Iris pigment epithelial cell (primary cell): ENCODE measurements at regions not wholly inside any gene's neighbourhood (a gene's known extent, or its start where the extent isn't known, plus 50 kb on each side); places are given as distances from the start of the nearest gene placed in this dataset.
A peak's percentile ranks its signal among the peaks of the same experiment; 100 is the strongest.

Experiments used
- DNase-seq: peaks from one replicate; pipeline ENCODE4 v3.0.0-alpha.2; 2011; ENCODE audit warnings: low read depth

DNA sequence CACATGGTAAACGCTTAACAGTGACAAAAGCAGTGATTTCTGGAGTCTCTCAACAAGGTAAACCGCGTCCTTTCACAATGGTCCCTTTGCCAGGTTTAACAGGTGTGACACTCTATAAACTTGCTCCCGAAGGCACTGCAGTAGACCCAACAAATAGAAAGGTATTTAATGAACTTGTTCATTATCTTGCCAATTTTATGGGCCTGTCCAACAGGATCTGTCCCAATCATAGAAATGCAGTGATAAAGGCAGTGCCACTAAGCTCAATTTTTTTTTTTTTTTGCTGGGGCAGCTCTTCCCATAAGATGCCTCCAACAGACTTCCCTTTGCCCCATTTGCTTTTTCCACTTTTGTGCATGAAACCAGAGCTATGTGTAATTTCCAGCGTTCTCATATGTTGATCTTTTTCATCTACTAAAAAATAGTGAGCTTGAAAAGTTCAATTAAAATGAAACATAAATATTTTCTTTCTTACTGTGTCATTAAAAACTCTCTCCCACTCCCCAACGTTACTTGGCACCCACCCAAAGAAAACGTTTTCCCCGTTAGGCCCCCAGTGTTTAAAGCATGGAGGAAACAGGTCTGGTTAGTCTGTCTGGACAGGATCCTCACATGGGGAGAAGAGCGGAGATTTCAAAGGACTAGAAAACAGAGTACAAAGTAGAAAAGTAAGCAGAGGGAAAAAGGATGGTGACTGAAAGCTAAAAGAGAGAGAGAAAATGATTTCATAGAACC, 80.9 kb upstream of the SPATA31D4 start:
- DNase-seq, result no peak

DNA sequence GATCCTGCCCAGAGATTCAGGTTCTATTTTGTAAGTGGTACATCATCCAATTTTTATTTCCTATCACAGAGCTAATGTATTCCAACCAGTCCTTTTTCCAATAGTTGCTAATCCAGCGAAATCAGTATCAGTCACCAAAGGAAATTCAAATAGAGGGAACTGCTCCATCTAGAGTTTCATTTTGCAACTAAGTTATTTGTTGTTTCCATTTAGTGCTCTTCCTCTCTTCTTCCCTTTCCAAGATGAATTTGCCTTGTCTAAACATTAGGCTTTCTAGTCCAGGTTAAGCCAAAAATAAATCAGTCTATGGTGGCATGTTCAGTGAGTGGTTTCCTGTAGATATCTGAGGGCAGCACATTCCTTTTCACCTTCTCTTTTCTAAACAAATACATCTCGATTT, 79.8 kb upstream of the SPATA31D4 start:
- DNase-seq, result peak; percentile 38

DNA sequence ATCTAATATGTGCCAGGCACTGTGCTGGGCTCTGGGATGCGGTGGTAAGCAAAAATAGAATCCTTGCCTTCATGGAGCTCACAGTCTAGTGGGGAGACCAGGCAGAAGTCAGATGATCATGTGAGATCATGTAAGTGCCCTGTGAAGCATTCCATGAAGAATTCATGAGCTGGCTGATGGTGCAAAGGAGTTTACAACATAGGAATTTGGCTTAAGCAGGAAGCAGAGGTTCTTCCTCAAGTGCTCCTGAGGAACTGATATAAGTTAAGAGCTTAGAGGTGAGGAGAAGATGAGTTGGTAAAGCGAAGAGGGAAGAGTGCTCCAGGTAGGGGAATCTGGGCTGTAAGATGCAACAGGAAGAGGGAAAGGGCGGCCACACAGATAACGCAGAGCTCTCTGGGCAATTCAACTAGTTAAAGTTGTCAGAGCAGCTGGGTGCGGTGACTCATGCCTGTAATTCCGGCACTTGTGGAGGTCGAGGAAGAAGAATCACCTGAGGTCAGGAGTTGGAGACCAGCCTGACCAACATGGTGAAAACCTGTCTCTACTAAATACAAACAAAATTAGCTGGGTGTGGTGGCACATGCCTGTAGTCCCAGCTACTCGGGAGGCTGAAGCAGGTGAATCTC, 78.5 kb upstream of the SPATA31D4 start:
- DNase-seq, result peak; percentile 45

DNA sequence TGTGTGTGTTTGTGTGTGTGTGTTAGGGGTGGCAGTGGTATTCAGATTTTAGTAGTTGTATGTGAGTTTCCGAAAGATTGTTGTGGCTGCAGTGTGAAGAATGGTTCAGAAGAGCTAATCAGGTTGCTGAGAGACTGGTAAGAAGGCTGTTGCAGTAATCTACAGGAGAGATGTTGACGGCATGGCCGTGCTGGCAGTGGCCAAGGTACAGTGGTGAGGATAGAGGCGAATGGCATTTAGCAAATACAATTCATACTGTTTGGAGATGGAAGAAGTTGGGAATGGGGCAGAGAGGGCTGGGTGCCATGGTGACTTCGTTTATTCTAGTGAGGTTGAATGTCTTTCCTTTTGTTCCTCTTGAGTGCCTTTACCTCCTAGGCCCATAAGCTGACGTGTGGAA, 77.5 kb upstream of the SPATA31D4 start:
- no peak for DNase-seq

DNA sequence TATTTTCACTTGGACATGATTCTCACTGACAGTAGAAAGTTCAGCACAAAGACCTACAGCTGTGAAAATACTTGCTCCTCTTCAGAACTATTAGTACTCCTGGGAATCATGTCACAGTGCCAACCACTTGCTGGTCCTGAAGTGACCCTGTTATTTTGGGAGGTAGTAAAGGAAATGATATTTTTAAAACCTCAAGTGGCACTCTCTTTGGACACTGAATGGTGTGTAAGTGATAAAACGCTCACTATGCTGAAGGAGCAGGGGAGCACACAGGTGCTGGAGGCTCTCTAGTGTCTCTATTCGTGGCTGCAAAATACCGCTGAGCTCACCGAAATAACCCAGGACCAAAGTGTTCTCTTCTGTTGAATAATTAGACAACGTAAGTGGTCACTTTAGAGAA, 76.9 kb upstream of the SPATA31D4 start:
- no peak for DNase-seq

DNA sequence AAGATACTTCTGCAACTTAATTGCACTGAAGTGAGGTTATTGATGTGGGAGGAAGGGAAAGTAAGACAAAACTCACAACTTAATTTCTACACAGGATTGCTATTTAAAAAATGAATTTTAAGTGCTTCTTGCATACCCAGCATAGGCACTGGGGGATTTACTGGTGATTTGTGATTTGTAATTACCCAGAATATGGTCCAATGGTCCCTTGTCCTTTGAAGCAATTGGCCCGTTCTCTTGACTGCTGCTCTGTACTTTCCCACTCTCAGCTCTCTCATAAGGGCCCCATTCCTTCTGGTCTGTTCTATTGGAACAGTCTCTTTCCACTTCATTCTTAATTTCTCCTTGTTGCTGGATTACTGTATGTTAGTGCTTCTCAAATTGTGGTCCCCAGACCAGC, 75.4 kb upstream of the SPATA31D4 start:
- no peak for DNase-seq

DNA sequence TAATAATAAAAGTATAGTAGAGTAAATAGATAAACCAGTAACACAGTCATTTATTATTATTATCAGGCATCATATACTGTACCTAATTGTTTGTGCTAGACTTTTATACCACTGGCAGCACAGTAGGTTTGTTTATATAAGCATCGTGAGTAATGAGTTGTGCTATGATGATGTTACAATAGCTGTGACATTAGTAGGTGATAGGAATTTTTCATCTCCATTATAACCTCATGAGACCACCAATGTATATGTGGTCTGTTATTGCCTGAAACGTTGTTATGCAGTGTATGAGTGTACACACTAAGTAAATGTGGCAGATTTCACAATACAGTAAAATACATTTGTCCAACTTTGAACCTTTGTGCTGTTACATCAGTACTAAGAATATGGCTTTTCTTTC, 72.7 kb upstream of the SPATA31D4 start:
- peak; percentile 92 for DNase-seq

DNA sequence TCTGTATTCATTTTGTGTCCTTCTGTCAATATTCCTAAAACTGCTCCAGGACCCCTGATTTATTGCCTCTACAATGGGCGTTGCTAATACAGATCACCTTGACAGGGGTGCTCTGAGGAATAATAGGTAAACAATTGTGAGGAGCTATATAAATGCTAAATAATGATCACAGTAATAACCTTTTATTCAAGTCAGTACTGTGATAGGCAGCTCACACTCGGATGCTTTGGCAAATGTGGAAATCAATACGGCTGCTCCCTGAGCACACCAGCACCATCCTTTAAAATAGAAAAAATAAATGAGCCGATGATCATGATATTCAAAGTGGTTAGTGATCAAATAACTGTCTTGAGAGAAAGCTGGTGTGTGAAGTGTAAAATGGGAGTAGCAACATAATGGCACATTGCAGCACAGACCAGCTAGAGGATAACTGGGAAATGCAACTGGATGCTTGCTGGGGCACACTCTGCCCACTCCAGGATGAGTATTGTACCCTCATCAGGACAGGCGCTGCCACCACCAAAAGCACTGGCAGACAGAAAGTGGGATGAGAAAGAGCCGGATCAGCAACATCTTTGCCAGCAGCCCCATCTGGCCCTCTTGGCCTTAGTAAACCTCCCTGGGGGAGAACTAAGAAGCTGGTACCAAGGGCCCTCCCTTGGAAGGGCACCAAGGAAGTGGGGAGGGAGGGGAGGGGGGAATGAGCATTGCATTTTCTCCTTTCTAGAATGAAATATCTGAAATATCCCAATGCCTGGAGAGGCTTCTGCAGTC, 69.4 kb upstream of the SPATA31D4 start:
- no peak for DNase-seq

DNA sequence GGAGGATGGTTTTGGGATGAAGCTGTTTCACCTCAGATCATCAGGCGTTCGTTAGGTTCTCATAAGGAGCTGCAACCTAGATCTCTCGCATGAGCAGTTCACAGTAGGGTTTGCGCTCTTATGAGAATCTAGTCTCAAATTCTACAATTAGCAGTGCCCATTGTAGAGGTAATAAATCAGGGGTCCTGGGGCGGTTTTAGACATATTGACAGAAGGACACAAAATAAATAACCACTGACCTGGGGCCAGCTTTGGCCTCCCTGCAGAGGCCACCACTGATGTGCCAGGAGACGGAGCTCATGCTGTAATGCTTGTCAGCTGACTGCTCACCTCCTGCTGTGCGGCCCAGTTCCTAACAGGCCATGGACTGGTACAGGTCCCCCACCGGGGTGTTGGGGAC, 67.6 kb upstream of the SPATA31D4 start:
- no peak for DNase-seq

DNA sequence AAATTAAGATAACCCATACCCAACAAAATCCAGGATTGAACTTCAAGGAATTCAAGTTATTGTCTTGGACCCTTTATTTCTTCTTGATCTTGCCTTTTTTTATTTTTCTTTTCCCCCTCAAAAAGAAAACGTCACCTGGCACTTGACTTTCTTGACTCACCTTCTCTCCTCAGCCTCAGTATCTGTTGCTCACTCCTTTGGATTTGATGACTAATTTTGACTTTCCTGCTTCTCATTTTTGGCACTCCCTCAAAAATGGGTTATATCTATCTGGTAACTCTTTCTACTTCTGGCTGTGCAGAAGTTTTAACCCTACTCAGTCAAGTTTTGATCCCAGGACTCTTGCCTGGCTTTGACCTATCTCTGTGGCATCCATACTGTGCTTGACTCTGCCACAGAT, 66.6 kb upstream of the SPATA31D4 start:
- DNase-seq, result peak; percentile 82

DNA sequence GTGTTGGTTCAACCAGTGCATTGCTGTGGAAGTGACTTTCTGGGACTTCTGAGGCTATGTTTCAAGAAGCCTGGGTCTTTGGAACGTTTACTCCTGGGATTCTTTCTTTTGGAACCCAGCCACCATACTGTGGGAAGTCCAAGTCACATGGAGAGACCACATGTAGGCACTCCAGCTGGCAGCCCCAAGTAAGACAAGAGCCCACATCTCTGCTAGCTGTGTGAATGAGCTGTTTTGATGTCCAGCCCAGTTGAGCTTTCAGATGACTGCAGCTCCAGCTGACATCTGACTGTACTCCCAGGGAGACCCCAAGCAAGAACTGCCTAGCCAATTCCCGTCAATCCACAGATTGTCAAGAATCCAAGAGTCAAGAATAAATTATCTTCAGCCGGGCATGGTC, 60.1 kb upstream of the SPATA31D4 start:
- no peak for DNase-seq

DNA sequence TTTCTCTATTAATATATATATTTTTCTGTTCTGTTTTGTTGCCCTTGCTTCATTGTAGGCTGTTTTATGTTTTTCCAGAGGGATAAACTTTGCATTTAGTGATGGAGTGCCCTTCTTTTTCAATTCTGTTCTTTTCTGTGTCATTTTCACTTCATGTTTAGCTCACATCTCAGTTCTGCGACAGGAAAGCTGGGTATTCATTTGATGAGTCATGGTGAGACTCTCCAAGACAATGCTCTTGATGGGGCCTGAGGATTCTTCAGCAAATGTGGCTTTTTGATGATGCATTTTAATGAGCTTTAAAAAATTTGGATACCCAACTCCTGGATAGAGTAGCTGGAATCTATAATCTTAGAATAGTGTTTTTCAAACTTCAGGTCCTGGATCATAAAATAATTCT, 56.5 kb upstream of the SPATA31D4 start:
- peak; percentile 65 for DNase-seq

DNA sequence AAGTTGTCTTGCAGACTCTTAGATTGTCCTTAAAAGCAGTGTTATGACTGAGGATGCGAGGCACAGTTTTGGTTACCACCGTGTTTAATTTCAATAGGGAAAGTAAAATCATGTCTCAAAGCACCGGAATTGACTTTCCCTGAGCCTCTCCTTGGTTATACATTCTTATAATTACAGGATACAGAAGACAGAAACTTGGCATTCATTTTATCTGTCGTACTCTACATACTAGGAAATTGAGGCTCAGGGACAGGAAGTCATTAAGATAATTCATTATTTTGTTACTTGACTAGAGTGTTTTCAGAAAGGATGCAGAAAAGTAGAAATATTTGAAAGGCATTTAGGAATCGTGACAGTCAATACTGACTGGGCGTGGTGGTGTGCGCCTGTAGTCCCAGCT, 54.0 kb upstream of the SPATA31D4 start:
- DNase-seq, result no peak

DNA sequence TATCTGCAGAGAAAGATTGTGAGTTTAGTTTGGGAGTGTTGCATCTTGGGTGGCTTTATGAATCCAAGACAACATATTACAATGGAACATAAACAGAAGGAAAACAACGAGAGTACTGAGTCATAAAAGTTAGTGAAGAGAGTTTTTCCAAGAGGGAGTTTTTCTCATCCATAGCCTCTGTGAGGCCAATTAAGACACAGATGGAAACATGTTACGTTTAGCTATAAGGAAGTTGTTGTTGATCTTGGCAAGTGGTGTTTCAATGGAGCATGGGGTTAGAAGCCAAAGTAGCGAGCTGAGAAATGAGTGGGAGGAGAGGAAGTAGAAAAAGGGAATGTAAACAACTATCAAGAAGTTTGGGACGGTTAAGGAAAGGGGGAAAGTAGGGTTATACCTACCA, 53.3 kb upstream of the SPATA31D4 start:
- peak; percentile 90 for DNase-seq

DNA sequence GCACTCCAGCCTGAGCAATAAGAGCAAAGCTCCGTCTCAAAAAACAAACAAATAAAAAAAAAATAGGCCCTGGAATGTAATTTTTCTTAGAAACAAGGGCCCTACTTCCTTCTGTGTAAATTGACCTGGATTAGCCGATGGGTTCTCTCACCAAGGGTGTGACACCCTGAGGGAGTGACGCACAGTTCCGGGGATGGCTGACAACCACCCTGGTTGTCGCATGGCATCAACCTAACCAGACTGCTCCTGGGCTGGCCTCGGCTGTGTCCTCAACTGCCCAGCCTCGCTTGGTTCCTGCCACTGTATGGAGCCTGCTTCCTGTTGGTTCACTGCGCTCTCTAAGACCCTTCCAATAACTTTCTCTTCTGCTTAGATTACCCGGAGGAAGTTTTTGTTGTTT, 51.2 kb upstream of the SPATA31D4 start:
- no peak for DNase-seq
